Uterus (tissue), 3 donors: ENCODE measurements at regions not wholly inside any gene's neighbourhood (a gene's known extent, or its start where the extent isn't known, plus 50 kb on each side); places are given as distances from the start of the nearest gene placed in this dataset.

Experiments used
- DNase-seq, 2 donors: peaks; one replicate each; pipeline ENCODE4 v3.0.0-alpha.2; 2019 to 2020
- H3K27ac ChIP-seq, 2 donors: fragments of 200-600 bp; sonication (generic); 1 replicate in 1 of 2; 2 replicates in 1 of 2; pipeline ENCODE4 v1.5.1; 2016 to 2018
- H3K27me3 ChIP-seq, 2 donors: fragments of 200-600 bp; sonication (generic); one replicate each; pipeline ENCODE4 v1.5.1; 2018 to 2019; ENCODE audit warnings: control low read depth in 1 of 2
- H3K36me3 ChIP-seq, 2 donors: fragments of 200-600 bp; sonication (generic); one replicate each; pipeline ENCODE4 v1.5.1; 2019; ENCODE audit warnings: control low read depth in 1 of 2
- H3K4me1 ChIP-seq, 2 donors: fragments of 200-600 bp; sonication (generic); one replicate each; pipeline ENCODE4 v1.5.1; 2018 to 2019; ENCODE audit warnings: control low read depth in 1 of 2
- H3K4me3 ChIP-seq, 2 donors: fragments of 200-600 bp; sonication (generic); 1 replicate in 1 of 2; 2 replicates in 1 of 2; pipeline ENCODE4 v1.5.1; 2018 to 2019; ENCODE audit warnings: mild to moderate bottlenecking in 1 of 2
- H3K9me3 ChIP-seq, 2 donors: fragments of 200-600 bp; sonication (generic); one replicate each; pipeline ENCODE4 v1.5.1; 2019; ENCODE audit warnings: control low read depth in 1 of 2
- CTCF ChIP-seq, 4 experiments: fragments of 200-600 bp in 2 of 4; fragments of 450-650 bp in 2 of 4; sonication (generic) in 2 of 4; IDR thresholded peaks; one replicate each; pipeline ENCODE4 v1.5.1; 2016 to 2019; ENCODE audit warnings: antibody characterized with exemption in 4 of 4, mild to moderate bottlenecking in 2 of 4, moderate library complexity in 1 of 4
- POLR2A ChIP-seq, 2 donors: fragments of 450-650 bp; IDR thresholded peaks; one replicate each; pipeline ENCODE4 v1.6.1; 2016; ENCODE audit warnings: antibody characterized with exemption in 2 of 2, mild to moderate bottlenecking in 1 of 2, moderate library complexity in 1 of 2
- intact Hi-C: fragments of 100-400 bp; cut with DNase I; formaldehyde crosslinking; loops from one replicate; pipeline ENCODE4 v1.15.1; 2023; ENCODE audit warnings: low total_unique reads
- donor health status: DM: yes; HTN: yes; CAD: no.

DNA sequence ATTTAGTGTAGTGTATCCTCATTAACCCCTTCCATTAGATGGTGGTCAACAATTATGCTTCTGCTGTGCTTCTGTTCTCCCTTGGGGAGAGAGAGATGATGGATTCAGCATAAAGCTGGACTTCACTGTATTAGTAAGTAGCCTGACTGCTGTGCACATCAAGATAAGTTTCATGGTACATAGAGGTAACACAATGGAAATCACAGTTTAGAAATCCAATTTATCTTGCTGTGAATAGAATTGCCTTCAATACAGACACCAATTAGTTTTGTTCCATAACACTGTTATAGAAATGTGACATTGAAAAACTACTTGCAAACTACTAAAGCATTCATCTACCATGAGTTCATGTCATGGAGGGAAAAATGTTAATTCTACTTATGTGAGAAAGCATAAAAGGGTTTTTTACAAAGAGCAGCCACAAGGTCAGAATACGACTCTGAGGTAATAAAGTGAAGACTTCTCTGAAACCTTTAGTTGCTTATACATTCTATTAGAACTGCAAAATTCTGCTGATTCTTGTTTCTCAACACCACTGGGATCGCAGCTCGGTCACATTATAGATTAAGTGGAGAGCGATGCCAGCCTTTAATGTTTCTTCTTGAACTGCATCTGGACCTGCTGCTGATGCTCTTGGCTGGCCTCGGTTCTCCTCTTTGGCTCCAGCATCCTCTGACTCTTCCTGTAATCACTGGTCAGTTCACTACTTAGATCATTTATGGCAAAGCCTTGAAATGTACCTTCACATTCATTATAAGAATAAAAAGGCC, 190.8 kb downstream of the ATP23 start:
- Histone ChIP-seq H3K27me3 (no peaks in the 10 kb centered on the region), H3K36me3 (no peaks in the 10 kb centered on the region), H3K27ac (no peak overlapping the region), H3K9me3 (no peaks in the 10 kb centered on the region), H3K4me3 (no peak overlapping the region), H3K4me1 (no peaks in the 10 kb centered on the region)
- intact Hi-C loops: no loop called here
- TF ChIP-seq POLR2A (IDR thresholded peaks at IDR 0.05): no peak
- TF ChIP-seq CTCF (IDR thresholded peaks at IDR 0.05): no peak
- DNase-seq: no peak

- H3K27ac ChIP-seq: no peak overlapping the region
- TF ChIP-seq POLR2A (IDR thresholded peaks at IDR 0.05): no peak
- TF ChIP-seq CTCF (IDR thresholded peaks at IDR 0.05): no peak
- H3K36me3 ChIP-seq: no peaks in the 10 kb centered on the region
- no peaks in the 10 kb centered on the region for H3K9me3 ChIP-seq
- H3K4me1 ChIP-seq: no peaks in the 10 kb centered on the region
- no peaks in the 10 kb centered on the region for H3K27me3 ChIP-seq
- no peak overlapping the region for H3K4me3 ChIP-seq
- DNase-seq: no peak
- intact Hi-C loops: no loop called here
Measured at GRCh38 chr12:58138424-58138823, 197.1 kb downstream of the ATP23 start.

DNA sequence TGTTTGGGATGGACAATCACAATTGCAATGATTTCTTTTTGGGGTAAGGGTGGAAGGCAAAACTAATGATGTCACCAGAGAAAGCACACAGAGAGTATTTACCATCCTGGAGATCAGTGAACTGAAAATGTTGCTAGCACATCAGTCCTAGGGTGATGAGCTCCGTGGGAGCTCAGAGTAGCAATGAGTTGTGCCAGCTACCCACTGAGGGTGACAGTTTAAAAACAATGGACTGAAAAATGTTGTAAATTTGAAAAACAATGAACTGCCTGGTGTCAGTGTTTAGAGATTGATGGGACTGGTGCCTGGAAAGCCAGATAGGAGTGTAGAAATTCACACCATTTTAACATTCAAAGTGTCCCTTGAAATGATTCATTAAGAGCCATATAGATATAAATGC, 198.5 kb downstream of the ATP23 start:
- Histone ChIP-seq H3K4me3 (no peak overlapping the region), H3K9me3 (no peaks in the 10 kb centered on the region), H3K4me1 (no peaks in the 10 kb centered on the region), H3K27me3 (no peaks in the 10 kb centered on the region), H3K27ac (no peak overlapping the region), H3K36me3 (no peaks in the 10 kb centered on the region)
- no peak for TF ChIP-seq POLR2A (IDR thresholded peaks at IDR 0.05)
- TF ChIP-seq CTCF (IDR thresholded peaks at IDR 0.05): no peak
- intact Hi-C loops: no loop called here
- DNase-seq: no peak

DNA sequence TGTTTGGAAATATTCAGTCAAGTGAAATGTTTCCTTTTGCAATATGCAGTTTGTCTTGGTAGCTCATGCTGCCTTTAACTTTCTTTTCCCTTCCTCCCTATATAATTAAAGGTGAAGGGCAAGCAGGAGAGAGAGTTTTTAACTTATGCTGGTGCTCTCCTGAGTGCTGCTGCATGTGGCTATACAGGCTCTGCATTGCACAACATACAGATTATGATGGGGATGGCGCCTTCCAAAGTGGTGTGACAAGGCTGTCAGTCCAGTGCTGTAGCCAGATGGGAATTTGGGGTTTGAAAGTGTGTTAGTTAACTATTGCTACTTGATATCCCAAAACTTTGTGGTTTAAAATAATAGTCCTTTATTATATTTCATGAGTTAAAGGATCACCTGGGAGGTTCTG, 199.0 kb downstream of the ATP23 start:
- H3K4me3 ChIP-seq: no peak overlapping the region
- H3K36me3 ChIP-seq: no peaks in the 10 kb centered on the region
- no peaks in the 10 kb centered on the region for H3K4me1 ChIP-seq
- no peak overlapping the region for H3K27ac ChIP-seq
- H3K9me3 ChIP-seq: no peaks in the 10 kb centered on the region
- H3K27me3 ChIP-seq: no peaks in the 10 kb centered on the region
- no peak for DNase-seq
- intact Hi-C loops: no loop called here
- TF ChIP-seq POLR2A (IDR thresholded peaks at IDR 0.05): no peak
- no peak for TF ChIP-seq CTCF (IDR thresholded peaks at IDR 0.05)

- no peak for TF ChIP-seq POLR2A (IDR thresholded peaks at IDR 0.05)
- TF ChIP-seq CTCF (IDR thresholded peaks at IDR 0.05): no peak
- Histone ChIP-seq H3K27ac (peak overlapping the region in 1 of 2 donors; percentile 21), H3K36me3 (no peaks in the 10 kb centered on the region), H3K4me1 (no peaks in the 10 kb centered on the region), H3K27me3 (no peaks in the 10 kb centered on the region), H3K4me3 (no peak overlapping the region), H3K9me3 (no peaks in the 10 kb centered on the region)
- intact Hi-C loops: no loop called here
- no peak for DNase-seq
Measured at GRCh38 chr12:58142991-58143390, 201.6 kb downstream of the ATP23 start.
